Prostate gland (tissue), 2 donors: ENCODE measurements at regions not wholly inside any gene's neighbourhood (a gene's known extent, or its start where the extent isn't known, plus 50 kb on each side); places are given as distances from the start of the nearest gene placed in this dataset.

ENCODE experiments used
- POLR2A ChIP-seq: fragments of 450-650 bp; IDR thresholded peaks from one replicate; pipeline ENCODE4 v1.6.1; 2016; ENCODE audit warnings: antibody characterized with exemption, mild to moderate bottlenecking
- POLR2AphosphoS5 ChIP-seq: sonication (generic); formaldehyde crosslinking; IDR thresholded peaks from one replicate; pipeline ENCODE4 v1.6.1; 2017; ENCODE audit warnings: antibody characterized with exemption
- TF ChIP-seq, protein P1 (sequence below), 4 experiments: fragments of 200-600 bp in 2 of 4; fragments of 450-650 bp in 2 of 4; sonication (generic) in 2 of 4; IDR thresholded peaks; 1 replicate in 3 of 4; 2 replicates in 1 of 4; pipeline ENCODE4 v1.5.1; 2016 to 2019; ENCODE audit warnings: antibody characterized with exemption in 4 of 4, mild to moderate bottlenecking in 2 of 4, moderate library complexity in 2 of 4

GRCh38 chr22:49066619-49067018 lies 761.1 kb downstream of the BRD1 start:
- TF ChIP-seq POLR2A, result no peak
- TF ChIP-seq, protein P1, sequence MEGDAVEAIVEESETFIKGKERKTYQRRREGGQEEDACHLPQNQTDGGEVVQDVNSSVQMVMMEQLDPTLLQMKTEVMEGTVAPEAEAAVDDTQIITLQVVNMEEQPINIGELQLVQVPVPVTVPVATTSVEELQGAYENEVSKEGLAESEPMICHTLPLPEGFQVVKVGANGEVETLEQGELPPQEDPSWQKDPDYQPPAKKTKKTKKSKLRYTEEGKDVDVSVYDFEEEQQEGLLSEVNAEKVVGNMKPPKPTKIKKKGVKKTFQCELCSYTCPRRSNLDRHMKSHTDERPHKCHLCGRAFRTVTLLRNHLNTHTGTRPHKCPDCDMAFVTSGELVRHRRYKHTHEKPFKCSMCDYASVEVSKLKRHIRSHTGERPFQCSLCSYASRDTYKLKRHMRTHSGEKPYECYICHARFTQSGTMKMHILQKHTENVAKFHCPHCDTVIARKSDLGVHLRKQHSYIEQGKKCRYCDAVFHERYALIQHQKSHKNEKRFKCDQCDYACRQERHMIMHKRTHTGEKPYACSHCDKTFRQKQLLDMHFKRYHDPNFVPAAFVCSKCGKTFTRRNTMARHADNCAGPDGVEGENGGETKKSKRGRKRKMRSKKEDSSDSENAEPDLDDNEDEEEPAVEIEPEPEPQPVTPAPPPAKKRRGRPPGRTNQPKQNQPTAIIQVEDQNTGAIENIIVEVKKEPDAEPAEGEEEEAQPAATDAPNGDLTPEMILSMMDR (IDR thresholded peaks at IDR 0.05), result no peak
- no peak for TF ChIP-seq POLR2AphosphoS5
